HCT116 (cell line): ENCODE measurements at regions not wholly inside any gene's neighbourhood (a gene's known extent, or its start where the extent isn't known, plus 50 kb on each side); places are given as distances from the start of the nearest gene placed in this dataset.

Source experiments
- ATAC-seq: fragments of 200-7000 bp; cut with Tn5 transposase; 2 replicates; pipeline ENCODE4 v1.9.1; 2020; ENCODE audit warnings: mild to moderate bottlenecking, moderate library complexity
- BruUV-seq: library from RNA; stranded (reverse); fragments of 400-500 nt; replicated peaks from 2 replicates; lab custom pipeline; 2021; lab: Mats Ljungman, UMichigan
- CTCF ChIA-PET: fragments of 300-600 bp; sonication (Branson Sonifier 250); formaldehyde crosslinking; loops from one replicate; lab custom pipeline; 2021; ENCODE audit warnings: antibody characterized with exemption; lab: Charles Lee
- POLR2A ChIA-PET: fragments of 300-600, 350-600 bp; sonication (Branson Sonifier 250); formaldehyde crosslinking; loops from one replicate; lab custom pipeline; 2021; ENCODE audit warnings: antibody characterized with exemption; lab: Charles Lee
- RAD21 ChIA-PET, 2 experiments: fragments of 300-600 bp; sonication (Branson Sonifier 250); formaldehyde crosslinking; loops; one replicate each; lab custom pipeline; 2023; ENCODE audit warnings: low total read pairs in 2 of 2; ENCODE audit not compliant: uncharacterized antibody in 2 of 2, unreplicated experiment in 2 of 2, low non-redundant PET in 1 of 2; lab: Charles Lee
- DNase-seq: peaks from one replicate; pipeline ENCODE4 v3.0.0-alpha.2; 2010; ENCODE audit warnings: low read depth, low spot score
- H2AFZ ChIP-seq: fragments of 200-600 bp; shearing (Covaris generic), sonication (generic); 2 replicates; pipeline ENCODE4 v1.6.1; 2017; ENCODE audit warnings: low read depth, mixed run types, mixed read lengths, antibody characterized with exemption, low read length; ENCODE audit not compliant: poor library complexity, severe bottlenecking
- H3K27ac ChIP-seq: 2 replicates; pipeline ENCODE4 v1.5.1; 2012; ENCODE audit warnings: low read depth, low read length
- H3K27me3 ChIP-seq: fragments of 200-600 bp; sonication (generic); 2 replicates; pipeline ENCODE4 v1.6.1; 2016; ENCODE audit warnings: mixed run types, low read length, mixed read lengths; ENCODE audit not compliant: insufficient read depth
- H3K36me3 ChIP-seq, 2 experiments: fragments of 200-500 bp in 1 of 2; fragments of 200-600 bp in 1 of 2; sonication (Bioruptor generic) in 1 of 2; sonication (generic) in 1 of 2; 2 replicates each; pipeline versions ENCODE4 v1.5.1 to v1.6.1; 2014 to 2016; ENCODE audit warnings: low read length in 2 of 2, inconsistent platforms in 1 of 2, mixed read lengths in 1 of 2, mixed run types in 1 of 2; ENCODE audit not compliant: insufficient read depth in 2 of 2, control insufficient read depth in 1 of 2
- H3K4me1 ChIP-seq, 2 experiments: fragments of 200-600 bp in 1 of 2; sonication (generic) in 1 of 2; 2 replicates each; pipeline versions ENCODE4 v1.5.1 to v1.6.1; 2012 to 2017; ENCODE audit warnings: low read length in 2 of 2, inconsistent platforms in 1 of 2, mild to moderate bottlenecking in 1 of 2, mixed read lengths in 1 of 2, mixed run types in 1 of 2, moderate library complexity in 1 of 2; ENCODE audit not compliant: insufficient read depth in 2 of 2, control insufficient read depth in 1 of 2
- H3K4me2 ChIP-seq: fragments of 200-600 bp; sonication (generic); 2 replicates; pipeline ENCODE4 v1.6.1; 2017; ENCODE audit warnings: mixed run types, low read length, mixed read lengths
- H3K4me3 ChIP-seq, 2 experiments: fragments of 200-600 bp in 1 of 2; sonication (generic) in 1 of 2; replicated peaks in 1 of 2; 2 replicates each; pipeline ENCODE4 v1.5.1; 2011 to 2016; ENCODE audit warnings: low read length in 2 of 2, control low read depth in 1 of 2, low read depth in 1 of 2, mild to moderate bottlenecking in 1 of 2, mixed read lengths in 1 of 2, mixed run types in 1 of 2
- H3K79me2 ChIP-seq: fragments of 200-600 bp; sonication (generic); 2 replicates; pipeline ENCODE4 v1.6.1; 2017; ENCODE audit warnings: mild to moderate bottlenecking, mixed run types, low read length, moderate library complexity, mixed read lengths; ENCODE audit not compliant: insufficient read depth
- H3K9ac ChIP-seq: fragments of 200-600 bp; sonication (generic); 2 replicates; pipeline ENCODE4 v1.6.1; 2016; ENCODE audit warnings: low read length, mixed read lengths
- H3K9me2 ChIP-seq: fragments of 200-600 bp; sonication (generic), shearing (Covaris generic); 2 replicates; pipeline ENCODE4 v1.6.1; 2017; ENCODE audit warnings: mixed run types, mild to moderate bottlenecking, moderate library complexity; ENCODE audit not compliant: insufficient read depth
- H3K9me3 ChIP-seq, 2 experiments: fragments of 200-500 bp in 1 of 2; fragments of 200-600 bp in 1 of 2; sonication (Bioruptor generic) in 1 of 2; sonication (generic) in 1 of 2; 2 replicates each; pipeline ENCODE4 v1.6.1; 2014 to 2017; ENCODE audit warnings: low read length in 2 of 2, mixed read lengths in 2 of 2, inconsistent platforms in 1 of 2, low read depth in 1 of 2, mild to moderate bottlenecking in 1 of 2, mixed run types in 1 of 2, moderate library complexity in 1 of 2; ENCODE audit not compliant: control insufficient read depth in 1 of 2, insufficient read depth in 1 of 2
- H4K20me1 ChIP-seq: fragments of 200-600 bp; sonication (generic), shearing (Covaris generic); 2 replicates; pipeline ENCODE4 v1.6.1; 2017; ENCODE audit warnings: mixed run types, mild to moderate bottlenecking, moderate library complexity; ENCODE audit not compliant: insufficient read depth
- CBX3 ChIP-seq: IDR thresholded peaks from 2 replicates; pipeline ENCODE4 v1.6.1; 2012; ENCODE audit warnings: low read depth
- CTCF ChIP-seq, 3 experiments: fragments of 200-600 bp in 1 of 3; sonication (generic) in 1 of 3; IDR thresholded peaks in 2 of 3; conservative IDR thresholded peaks in 1 of 3; 2 replicates each; pipeline ENCODE4 v1.5.1; 2012 to 2017; ENCODE audit warnings: low read depth in 2 of 3, low read length in 2 of 3, antibody characterized with exemption in 1 of 3, borderline replicate concordance in 1 of 3, control low read depth in 1 of 3, mild to moderate bottlenecking in 1 of 3, mixed read lengths in 1 of 3, mixed run types in 1 of 3, moderate library complexity in 1 of 3; ENCODE audit not compliant: insufficient read depth in 1 of 3
- ELF1 ChIP-seq: IDR thresholded peaks from 2 replicates; pipeline ENCODE4 v1.6.1; 2012; ENCODE audit warnings: low read depth, borderline replicate concordance
- EZH2phosphoT487 ChIP-seq: fragments of 200-600 bp; IDR thresholded peaks from 2 replicates; pipeline ENCODE4 v1.6.1; 2018; ENCODE audit warnings: antibody characterized with exemption, borderline replicate concordance
- MAX ChIP-seq: IDR thresholded peaks from 2 replicates; pipeline ENCODE4 v1.6.1; 2012
- POLR2AphosphoS5 ChIP-seq: IDR thresholded peaks from 2 replicates; pipeline ENCODE4 v1.6.1; 2011; ENCODE audit warnings: mild to moderate bottlenecking, low read depth, low read length, moderate library complexity
- SP1 ChIP-seq: IDR thresholded peaks from 2 replicates; pipeline ENCODE4 v1.6.1; 2012; ENCODE audit warnings: low read depth
- SRF ChIP-seq: IDR thresholded peaks from 2 replicates; pipeline ENCODE4 v1.6.1; 2012; ENCODE audit warnings: low read depth
- YY1 ChIP-seq: IDR thresholded peaks from 2 replicates; pipeline ENCODE4 v1.6.1; 2011; ENCODE audit warnings: low read length, low read depth, moderate library complexity, mild to moderate bottlenecking; ENCODE audit not compliant: insufficient replicate concordance; ENCODE audit errors: extremely low read depth
- intact Hi-C: fragments of 100-400 bp; cut with micrococcal nuclease; formaldehyde crosslinking; loops from 2 replicates; pipeline ENCODE4 v1.10.0; 2022
- TF ChIP-seq, protein P1 (sequence below): IDR thresholded peaks from 2 replicates; pipeline ENCODE4 v1.6.1; 2011; ENCODE audit warnings: mild to moderate bottlenecking, low read length, moderate library complexity; ENCODE audit not compliant: insufficient replicate concordance; ENCODE audit errors: extremely low read depth

DNA sequence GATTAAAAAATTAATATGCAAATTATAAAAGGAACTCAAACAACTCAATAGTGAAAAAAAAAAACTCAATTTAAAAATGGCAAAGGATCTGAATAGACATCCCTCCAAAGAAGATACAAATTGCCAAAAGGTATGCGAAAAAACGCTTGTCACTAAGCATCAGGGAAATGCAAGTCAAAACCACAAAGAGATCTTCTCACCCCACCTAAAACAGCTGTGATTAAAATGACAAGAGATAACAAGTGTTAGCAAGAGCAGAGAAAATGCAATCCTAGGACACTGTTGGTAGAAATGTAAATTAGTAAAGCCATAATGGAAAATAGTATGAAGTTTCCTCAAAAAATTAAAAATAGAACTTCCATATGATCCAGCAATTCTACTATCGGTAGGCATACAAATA lies 166.3 kb upstream of the ZC3H12C start:
- Histone ChIP-seq H3K4me3 (no peak overlapping the region), H3K27me3 (no peaks in the 10 kb centered on the region), H4K20me1 (no peaks in the 10 kb centered on the region), H3K9me2 (no peaks in the 10 kb centered on the region), H3K4me1 (no peaks in the 10 kb centered on the region)
- intact Hi-C loops, result no loop called here
- ChIA-PET CTCF (no interaction called here), POLR2A (no interaction called here)
- DNase-seq (no peak), ATAC-seq (no peak)
- BruUV-seq, result no TSS peak
- TF ChIP-seq EZH2phosphoT487 (no peak), MAX (no peak), YY1 (no peak), CBX3 (no peak), POLR2AphosphoS5 (no peak), SP1 (no peak), SRF (no peak), ELF1 (no peak), CTCF (IDR thresholded peaks at IDR 0.05 in 2 of 3, conservative IDR thresholded peaks at IDR 0.05 in 1 of 3; ENCODE audit: borderline replicate concordance in 1 of 3, insufficient read depth in 1 of 3, low read depth in 2 of 3, low read length in 2 of 3) (no peak)
- TF ChIP-seq, protein P1, sequence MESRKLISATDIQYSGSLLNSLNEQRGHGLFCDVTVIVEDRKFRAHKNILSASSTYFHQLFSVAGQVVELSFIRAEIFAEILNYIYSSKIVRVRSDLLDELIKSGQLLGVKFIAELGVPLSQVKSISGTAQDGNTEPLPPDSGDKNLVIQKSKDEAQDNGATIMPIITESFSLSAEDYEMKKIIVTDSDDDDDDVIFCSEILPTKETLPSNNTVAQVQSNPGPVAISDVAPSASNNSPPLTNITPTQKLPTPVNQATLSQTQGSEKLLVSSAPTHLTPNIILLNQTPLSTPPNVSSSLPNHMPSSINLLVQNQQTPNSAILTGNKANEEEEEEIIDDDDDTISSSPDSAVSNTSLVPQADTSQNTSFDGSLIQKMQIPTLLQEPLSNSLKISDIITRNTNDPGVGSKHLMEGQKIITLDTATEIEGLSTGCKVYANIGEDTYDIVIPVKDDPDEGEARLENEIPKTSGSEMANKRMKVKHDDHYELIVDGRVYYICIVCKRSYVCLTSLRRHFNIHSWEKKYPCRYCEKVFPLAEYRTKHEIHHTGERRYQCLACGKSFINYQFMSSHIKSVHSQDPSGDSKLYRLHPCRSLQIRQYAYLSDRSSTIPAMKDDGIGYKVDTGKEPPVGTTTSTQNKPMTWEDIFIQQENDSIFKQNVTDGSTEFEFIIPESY, result no peak
- TF ChIP-seq, all 23 proteins: peak for 0
- no peak overlapping the region for H2AFZ ChIP-seq
- no peaks in the 10 kb centered on the region for H3K79me2 ChIP-seq
- H3K4me2 ChIP-seq, result no peak overlapping the region
- RAD21 ChIA-PET, result no interaction called here
- no peak overlapping the region for H3K9ac ChIP-seq
- no peak overlapping the region for H3K27ac ChIP-seq
- H3K36me3 ChIP-seq, result no peaks in the 10 kb centered on the region
- H3K9me3 ChIP-seq, result no peaks in the 10 kb centered on the region
